GM12873 (cell line): ENCODE measurements at regions not wholly inside any gene's neighbourhood (a gene's known extent, or its start where the extent isn't known, plus 50 kb on each side); places are given as distances from the start of the nearest gene placed in this dataset.

ENCODE experiments used
- CTCF ChIP-seq: IDR thresholded peaks from 2 replicates; pipeline ENCODE4 v1.5.1; 2012; ENCODE audit warnings: low read depth, mild to moderate bottlenecking, moderate library complexity, low read length, control low read depth; ENCODE audit not compliant: insufficient read depth; ENCODE audit errors: missing control alignments

- TF ChIP-seq CTCF: no peak
Measured at GRCh38 chr1:81119319-81119718, 681.4 kb upstream of the ADGRL2 start.

GRCh38 chr1:81118550-81118949 lies 682.2 kb upstream of the ADGRL2 start:
- TF ChIP-seq CTCF: no peak

- no peak for TF ChIP-seq CTCF
Measured at GRCh38 chr1:81115422-81115821, 685.3 kb upstream of the ADGRL2 start.

- TF ChIP-seq CTCF: no peak
Measured at GRCh38 chr1:81114191-81114590, 686.5 kb upstream of the ADGRL2 start.

- no peak for TF ChIP-seq CTCF
Measured at GRCh38 chr1:81113688-81114087, 687.0 kb upstream of the ADGRL2 start.

- TF ChIP-seq CTCF: no peak
Measured at GRCh38 chr1:81111818-81112217, 688.9 kb upstream of the ADGRL2 start.

- TF ChIP-seq CTCF: no peak
Measured at GRCh38 chr1:81109038-81109437, 691.7 kb upstream of the ADGRL2 start.

GRCh38 chr1:81097860-81098259 lies 702.9 kb upstream of the ADGRL2 start:
- no peak for TF ChIP-seq CTCF
